Frontal cortex (tissue), 3 donors: ENCODE measurements at regions not wholly inside any gene's neighbourhood (a gene's known extent, or its start where the extent isn't known, plus 50 kb on each side); places are given as distances from the start of the nearest gene placed in this dataset.
"Not testable (repeated sequence)": the region's sequence is repeated elsewhere in the genome, so short reads cannot be mapped to it uniquely, and the experiment has no call there.

Experiments used
- DNase-seq, 2 donors: peaks; one replicate each; pipeline ENCODE4 v3.0.0; 2012; ENCODE audit warnings: low spot score in 2 of 2
- FAIRE-seq: peaks from 2 replicates; lab custom pipeline; 2012; peaks lifted over from hg19 to GRCh38; lab: Jason Lieb, UNC
- donor health status: control.
- donor health status: control.
- donor health status: control.

- DNase-seq (no peak), FAIRE-seq (no peak)
These were observed 105.2 kb upstream of the OR5AK2 start for GRCh38 chr11:56883371-56883987.

GRCh38 chr11:56876621-56877275 is 112.0 kb upstream of the OR5AK2 start:
- FAIRE-seq (no peak), DNase-seq (peak in 1 of 2 donors; percentile 1)

GRCh38 chr11:56855217-56855616 is 106.7 kb upstream of the OR9G4 start:
- no peak for FAIRE-seq

GRCh38 chr11:56852131-56852530 is 103.6 kb upstream of the OR9G4 start:
- FAIRE-seq (no peak), DNase-seq (no peak)

More at GRCh38 chr11:56855217-56855616, 106.7 kb upstream of the OR9G4 start:
- no peak for DNase-seq

- FAIRE-seq (no peak), DNase-seq (no peak)
These were observed 101.4 kb upstream of the OR9G4 start for GRCh38 chr11:56849852-56850251.

GRCh38 chr11:56849250-56849649 is 100.8 kb upstream of the OR9G4 start:
- FAIRE-seq (no peak), DNase-seq (no peak)

- DNase-seq: no peak
- no peak for FAIRE-seq
These were observed 99.8 kb upstream of the OR9G4 start for GRCh38 chr11:56848141-56848809.

- no peak for DNase-seq
- FAIRE-seq: no peak
These were observed 98.4 kb upstream of the OR9G4 start for GRCh38 chr11:56846631-56847576.

- DNase-seq (no peak), FAIRE-seq (no peak)
These were observed 96.7 kb upstream of the OR9G4 start for GRCh38 chr11:56845121-56845732.

GRCh38 chr11:56843816-56844215 is 95.3 kb upstream of the OR9G4 start:
- no peak for FAIRE-seq
- no peak for DNase-seq

GRCh38 chr11:56842814-56843794 is 94.6 kb upstream of the OR9G4 start:
- FAIRE-seq: no peak
- DNase-seq: no peak

- FAIRE-seq (peak; percentile 8), DNase-seq (peak; percentile 33 to 50)
These were observed 92.8 kb upstream of the OR9G4 start for GRCh38 chr11:56841210-56841810.

- FAIRE-seq, DNase-seq: not testable (repeated sequence)
These were observed 78.9 kb upstream of the OR9G4 start for GRCh38 chr11:56827357-56827756.

- DNase-seq: no peak
These were observed 71.4 kb upstream of the OR9G4 start for GRCh38 chr11:56819916-56820315.

GRCh38 chr11:56817661-56818060 is 69.2 kb upstream of the OR9G4 start:
- FAIRE-seq (no peak), DNase-seq (no peak)

More at GRCh38 chr11:56819916-56820315, 71.4 kb upstream of the OR9G4 start:
- FAIRE-seq: no peak

- no peak for FAIRE-seq
These were observed 67.8 kb upstream of the OR9G4 start for GRCh38 chr11:56816259-56816658.

GRCh38 chr11:56808326-56808725 is 59.8 kb upstream of the OR9G4 start:
- no peak for FAIRE-seq
- no peak for DNase-seq

More at GRCh38 chr11:56816259-56816658, 67.8 kb upstream of the OR9G4 start:
- DNase-seq: no peak

- FAIRE-seq (no peak), DNase-seq (no peak)
These were observed 51.3 kb upstream of the OR9G4 start for GRCh38 chr11:56799691-56800210.
